ENCODE measurements at regions not wholly inside any gene's neighbourhood (a gene's known extent, or its start where the extent isn't known, plus 50 kb on each side); places are given as distances from the start of the nearest gene placed in this dataset.

DNA sequence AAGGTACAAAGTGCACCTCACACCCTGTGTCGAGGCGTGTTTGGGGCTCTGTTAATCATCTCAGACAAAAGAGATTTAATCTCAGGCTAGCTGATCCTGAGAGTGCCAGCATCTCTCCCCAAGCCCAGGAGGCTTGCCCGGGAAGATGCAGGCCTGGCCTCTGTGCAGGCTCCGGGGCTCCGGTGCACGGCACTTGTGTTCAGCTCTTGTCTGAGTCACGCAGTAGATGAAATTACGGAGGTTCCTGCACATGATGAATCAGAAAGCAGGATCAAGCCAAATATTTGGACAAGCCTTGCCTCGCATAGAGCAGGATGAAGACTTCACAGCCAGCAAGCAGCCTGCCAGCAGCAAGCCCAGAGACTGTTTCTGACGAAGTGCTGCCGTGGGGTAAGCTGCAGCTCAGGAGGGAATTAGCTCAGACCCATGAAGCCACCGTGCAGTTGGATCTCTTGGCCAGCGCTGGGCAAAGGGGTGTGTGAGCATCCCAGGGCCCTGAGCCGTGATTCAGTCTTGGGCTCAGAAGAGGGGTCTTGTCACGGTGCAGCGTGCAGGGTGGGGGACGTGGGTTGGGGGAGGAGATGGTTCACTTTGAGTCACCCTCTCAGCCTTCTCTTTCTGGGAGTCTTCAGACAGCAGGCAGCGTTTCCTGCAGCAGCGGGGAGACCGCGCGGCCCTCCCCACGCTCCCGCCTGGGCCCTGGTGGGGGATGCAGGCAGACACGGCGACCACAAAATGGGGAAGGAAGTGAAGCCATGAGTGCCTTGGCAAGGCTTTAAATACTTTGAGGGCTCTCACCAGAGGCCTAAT lies 89.2 kb upstream of the MEF2A start:
- no peaks in the 10 kb centered on the region for H3K4me1 ChIP-seq (ENCODE audit: low read length)
- TF ChIP-seq EZH2phosphoT487 (IDR thresholded peaks at IDR 0.05; ENCODE audit: low read length) (no peak), EZH2 (optimal IDR thresholded peaks at IDR 0.05; ENCODE audit: low read depth, low read length) (no peak), CTCF (IDR thresholded peaks at IDR 0.05; ENCODE audit: low read length) (no peak)
- H3K9me3 ChIP-seq (replicated peaks; ENCODE audit: insufficient read depth, low read length), result no peaks in the 10 kb centered on the region
- no peak overlapping the region for H2AFZ ChIP-seq (ENCODE audit: low read length)
- no peaks in the 10 kb centered on the region for H3K36me3 ChIP-seq (replicated peaks; ENCODE audit: insufficient read depth, low read length)
- H3K27me3 ChIP-seq (replicated peaks; ENCODE audit: insufficient read depth, low read length), result no peaks in the 10 kb centered on the region
- no peaks in the 10 kb centered on the region for H3K79me2 ChIP-seq (ENCODE audit: low read length)
- no peak overlapping the region for H3K27ac ChIP-seq (ENCODE audit: low read length)
- no peak overlapping the region for H3K4me2 ChIP-seq (ENCODE audit: low read depth, low read length)
- H3F3A ChIP-seq (ENCODE audit: insufficient read depth, low read length), result no peaks in the 10 kb centered on the region
- DNase-seq, result no peak
- no peak overlapping the region for H3K4me3 ChIP-seq (ENCODE audit: low read length)
- H4K20me1 ChIP-seq (ENCODE audit: insufficient read depth, low read length), result no peaks in the 10 kb centered on the region
- no peaks in the 10 kb centered on the region for H3K9me2 ChIP-seq (replicated peaks; ENCODE audit: insufficient read depth, low read length)
- no peak overlapping the region for H3K9ac ChIP-seq (ENCODE audit: low read length)

DNA sequence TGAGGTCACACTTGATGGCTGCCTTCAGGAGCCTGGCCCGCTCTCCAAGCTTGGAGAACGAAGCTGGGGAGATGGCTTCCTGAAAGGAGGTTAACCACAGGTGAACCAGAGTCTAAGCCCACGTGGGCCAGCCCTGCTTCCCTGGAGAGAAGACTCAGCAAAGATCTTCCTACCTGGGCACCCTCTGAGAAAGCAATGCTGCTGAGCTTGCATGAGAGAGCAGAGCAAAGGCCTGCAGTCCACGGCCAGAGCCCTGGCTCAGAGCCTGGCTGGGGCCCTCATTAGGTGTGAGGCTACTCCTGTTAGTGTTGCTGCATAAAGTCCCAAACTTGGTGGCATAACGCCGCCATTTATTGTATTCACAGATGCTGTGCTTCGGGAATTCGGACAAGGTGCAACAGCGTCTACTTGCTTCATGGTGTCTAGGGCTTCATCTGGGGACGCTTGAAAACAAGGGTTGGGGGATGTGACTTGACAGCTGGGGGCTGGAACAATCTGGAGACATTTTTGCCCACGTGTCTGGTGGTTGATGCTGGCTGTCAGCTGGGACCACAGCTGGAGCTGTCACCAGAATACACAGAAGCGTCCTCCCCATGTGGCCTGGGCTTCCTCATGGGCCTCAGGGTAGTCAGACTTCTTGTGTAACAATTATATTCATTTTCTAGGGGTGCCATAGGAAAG lies 87.9 kb upstream of the MEF2A start:
- Histone ChIP-seq H3K4me3 (ENCODE audit: low read length) (no peak overlapping the region), H3K4me1 (ENCODE audit: low read length) (no peaks in the 10 kb centered on the region), H3K9ac (ENCODE audit: low read length) (no peak overlapping the region), H3K27me3 (replicated peaks; ENCODE audit: insufficient read depth, low read length) (no peaks in the 10 kb centered on the region), H3K9me2 (replicated peaks; ENCODE audit: insufficient read depth, low read length) (no peaks in the 10 kb centered on the region), H3F3A (ENCODE audit: insufficient read depth, low read length) (no peaks in the 10 kb centered on the region), H3K79me2 (ENCODE audit: low read length) (no peaks in the 10 kb centered on the region), H3K4me2 (ENCODE audit: low read depth, low read length) (no peak overlapping the region), H3K9me3 (replicated peaks; ENCODE audit: insufficient read depth, low read length) (no peaks in the 10 kb centered on the region), H3K36me3 (replicated peaks; ENCODE audit: insufficient read depth, low read length) (no peaks in the 10 kb centered on the region), H4K20me1 (ENCODE audit: insufficient read depth, low read length) (no peaks in the 10 kb centered on the region), H2AFZ (ENCODE audit: low read length) (no peak overlapping the region), H3K27ac (ENCODE audit: low read length) (no peak overlapping the region)
- TF ChIP-seq EZH2phosphoT487 (IDR thresholded peaks at IDR 0.05; ENCODE audit: low read length), result no peak
- TF ChIP-seq EZH2 (optimal IDR thresholded peaks at IDR 0.05; ENCODE audit: low read depth, low read length), result no peak
- TF ChIP-seq CTCF (IDR thresholded peaks at IDR 0.05; ENCODE audit: low read length), result no peak
- no peak for DNase-seq

DNA sequence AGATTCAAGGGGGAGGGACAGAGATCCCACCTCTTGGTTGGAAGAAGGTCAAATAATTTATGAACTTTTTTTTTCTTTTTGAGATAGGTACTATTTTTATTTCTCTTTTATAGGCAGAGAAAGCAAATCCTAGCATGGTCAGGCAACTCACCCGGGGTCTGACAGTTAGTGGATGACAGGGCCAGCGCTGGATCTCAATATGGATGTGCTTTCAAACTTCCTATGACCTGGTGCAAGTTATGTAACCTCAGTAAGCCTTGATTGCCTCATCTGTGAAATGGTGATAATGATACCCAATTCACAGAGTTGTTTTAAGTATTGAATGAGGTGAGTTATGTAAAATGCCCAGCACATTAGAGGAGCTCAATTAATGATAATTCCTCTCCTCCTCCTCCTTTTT lies 86.8 kb upstream of the MEF2A start:
- no peak for DNase-seq
- no peaks in the 10 kb centered on the region for H3K27me3 ChIP-seq (replicated peaks; ENCODE audit: insufficient read depth, low read length)
- H3K4me1 ChIP-seq (ENCODE audit: low read length), result no peaks in the 10 kb centered on the region
- H2AFZ ChIP-seq (ENCODE audit: low read length), result no peak overlapping the region
- no peak overlapping the region for H3K27ac ChIP-seq (ENCODE audit: low read length)
- H3K36me3 ChIP-seq (replicated peaks; ENCODE audit: insufficient read depth, low read length), result no peaks in the 10 kb centered on the region
- no peaks in the 10 kb centered on the region for H3K9me3 ChIP-seq (replicated peaks; ENCODE audit: insufficient read depth, low read length)
- H3K4me2 ChIP-seq (ENCODE audit: low read depth, low read length), result no peak overlapping the region
- H3K9me2 ChIP-seq (replicated peaks; ENCODE audit: insufficient read depth, low read length), result no peaks in the 10 kb centered on the region
- no peak overlapping the region for H3K9ac ChIP-seq (ENCODE audit: low read length)
- no peak overlapping the region for H3K4me3 ChIP-seq (ENCODE audit: low read length)
- TF ChIP-seq EZH2 (optimal IDR thresholded peaks at IDR 0.05; ENCODE audit: low read depth, low read length), result no peak
- no peaks in the 10 kb centered on the region for H3K79me2 ChIP-seq (ENCODE audit: low read length)
- no peaks in the 10 kb centered on the region for H3F3A ChIP-seq (ENCODE audit: insufficient read depth, low read length)
- no peaks in the 10 kb centered on the region for H4K20me1 ChIP-seq (ENCODE audit: insufficient read depth, low read length)

Data from MM.1S (cell line).